HG03565 (cell line): ENCODE measurements at regions not wholly inside any gene's neighbourhood (a gene's known extent, or its start where the extent isn't known, plus 50 kb on each side); places are given as distances from the start of the nearest gene placed in this dataset.
"Not testable (repeated sequence)": the region's sequence is repeated elsewhere in the genome, so short reads cannot be mapped to it uniquely, and the experiment has no call there.

Experiments used
- ATAC-seq: cut with Tn5 transposase; IDR thresholded peaks from one replicate; pipeline ENCODE4 v1.9.1; 2021; ENCODE audit warnings: mild to moderate bottlenecking, moderate library complexity; ENCODE audit not compliant: unreplicated experiment

DNA sequence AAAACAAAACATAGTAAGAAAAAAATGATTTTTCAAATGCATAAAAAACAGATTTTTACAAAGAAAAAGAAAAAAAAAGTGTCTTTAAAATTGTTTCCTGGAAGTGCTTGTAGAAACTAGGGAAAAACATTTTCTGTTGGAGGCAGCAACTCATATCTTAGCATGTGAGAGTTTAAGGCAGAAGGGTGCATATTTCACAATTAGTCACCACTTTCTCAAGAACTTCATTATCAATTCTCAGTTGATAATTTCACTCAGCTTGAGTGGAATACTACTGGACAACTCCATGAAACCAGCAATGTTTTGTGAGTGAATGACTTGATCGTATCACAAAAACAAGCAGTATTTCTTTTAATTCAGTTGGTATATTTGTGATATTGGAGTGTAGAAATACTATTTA, 508.3 kb upstream of the DAB2 start:
- no peak for ATAC-seq

DNA sequence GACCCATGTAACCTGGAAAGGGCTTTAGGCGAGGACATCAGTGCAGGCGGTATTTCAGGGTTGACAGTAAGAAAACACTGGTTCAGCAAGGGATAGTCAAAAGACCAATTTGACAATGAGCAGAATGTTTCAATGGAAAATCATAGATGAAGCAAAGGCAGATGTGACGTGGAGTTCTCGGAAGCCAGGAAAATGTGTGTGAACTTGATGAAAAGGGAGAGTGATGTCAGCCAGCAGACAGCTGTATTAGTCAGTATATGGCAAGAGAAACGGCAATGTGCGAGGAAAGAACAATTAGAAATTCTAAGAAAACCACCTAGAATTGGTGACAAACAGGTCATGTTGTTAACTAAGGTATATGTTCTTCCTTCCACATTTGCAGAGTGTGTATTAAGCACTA, 503.9 kb upstream of the DAB2 start:
- ATAC-seq: no peak

DNA sequence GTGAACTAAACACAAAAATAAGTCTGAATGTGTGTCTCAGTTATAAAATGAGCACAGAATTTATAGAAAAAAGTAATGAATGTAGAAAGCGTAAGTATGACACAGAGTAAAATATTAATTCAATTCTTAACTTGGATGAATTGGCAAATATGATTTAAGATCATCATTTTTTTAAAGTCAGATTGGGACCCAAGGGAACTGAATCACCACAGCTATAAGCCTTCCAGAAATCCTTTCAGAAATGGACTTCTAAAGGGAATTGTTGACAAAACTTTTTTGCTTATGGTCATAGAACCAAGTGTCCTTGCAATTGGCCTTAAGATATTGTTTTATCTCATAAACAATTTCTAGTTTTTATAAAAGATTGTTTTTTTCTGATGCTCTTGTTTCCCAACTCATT, 495.1 kb upstream of the DAB2 start:
- no peak for ATAC-seq

GRCh38 chr5:39912906-39913305, 488.1 kb upstream of the DAB2 start:
- ATAC-seq: no peak

DNA sequence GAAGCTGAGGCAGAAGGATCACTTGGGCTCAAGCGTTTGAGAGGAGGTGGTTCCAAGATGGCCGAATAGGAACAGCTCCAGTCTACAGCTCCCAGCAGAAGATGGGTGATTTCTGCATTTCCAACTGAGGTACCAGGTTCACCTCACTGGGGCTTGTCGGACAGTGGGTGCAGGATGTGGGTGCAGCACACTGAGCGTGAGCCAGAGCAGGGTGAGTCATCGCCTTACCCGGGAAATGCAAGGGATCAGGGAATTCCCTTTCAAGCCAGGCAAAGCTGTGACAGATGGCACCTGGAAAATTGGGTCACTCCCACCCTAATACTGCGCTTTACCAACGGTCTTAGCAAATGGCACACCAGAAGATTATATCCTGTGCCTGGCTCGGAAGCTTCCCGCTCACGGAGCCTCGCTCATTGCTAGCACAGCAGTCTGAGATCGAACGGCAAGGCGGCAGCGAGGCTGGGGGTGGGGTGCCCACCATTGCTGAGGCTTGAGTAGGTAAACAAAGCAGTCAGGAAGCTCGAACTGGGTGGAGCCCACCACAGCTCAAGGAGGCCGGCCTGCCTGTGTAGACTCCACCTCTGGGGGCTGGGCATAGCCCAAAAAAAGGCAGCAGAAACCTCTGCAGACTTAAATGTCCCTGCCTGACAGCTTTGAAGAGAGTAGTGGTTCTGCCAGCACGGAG, 482.6 kb upstream of the DAB2 start:
- ATAC-seq: not testable (repeated sequence)

- ATAC-seq: no peak
These were observed 481.4 kb upstream of the DAB2 start for GRCh38 chr5:39906146-39906545.

DNA sequence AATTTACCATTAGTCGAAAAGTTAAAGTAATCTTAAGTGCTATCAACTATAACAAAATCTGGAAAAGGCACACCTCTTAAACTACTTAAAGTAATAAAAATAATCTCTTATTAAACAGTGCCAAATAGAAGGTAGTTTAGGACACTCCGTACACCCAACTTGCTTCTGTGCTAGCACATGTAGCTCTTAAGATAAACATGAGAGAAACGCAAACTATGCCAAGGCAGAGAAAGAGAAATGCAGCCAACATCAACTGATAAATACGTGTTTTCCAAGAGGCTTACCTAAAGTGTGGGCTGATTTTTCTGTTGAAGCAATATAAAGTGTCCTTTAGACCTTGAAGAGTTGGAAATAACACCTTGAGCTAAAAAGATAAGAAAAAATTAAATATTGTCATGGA, 480.6 kb upstream of the DAB2 start:
- no peak for ATAC-seq

DNA sequence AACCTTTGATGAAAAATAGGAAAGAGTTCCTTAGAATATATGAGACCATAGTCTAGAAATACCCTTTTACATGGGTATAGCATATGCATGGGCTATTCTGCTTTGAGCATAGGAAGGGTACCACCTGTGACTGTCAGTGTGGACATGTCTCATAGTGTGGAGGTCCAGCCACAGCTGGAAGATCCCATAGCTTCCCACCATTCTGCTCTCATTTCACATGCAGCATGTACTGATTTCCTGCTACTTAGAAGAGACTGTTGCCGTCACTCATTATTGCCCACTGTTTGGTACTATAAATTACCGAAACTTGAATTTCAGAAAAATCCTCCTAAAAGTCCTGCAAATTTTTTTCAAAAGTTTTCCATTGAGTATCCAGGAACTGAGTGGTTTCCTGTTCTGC, 477.8 kb upstream of the DAB2 start:
- no peak for ATAC-seq

DNA sequence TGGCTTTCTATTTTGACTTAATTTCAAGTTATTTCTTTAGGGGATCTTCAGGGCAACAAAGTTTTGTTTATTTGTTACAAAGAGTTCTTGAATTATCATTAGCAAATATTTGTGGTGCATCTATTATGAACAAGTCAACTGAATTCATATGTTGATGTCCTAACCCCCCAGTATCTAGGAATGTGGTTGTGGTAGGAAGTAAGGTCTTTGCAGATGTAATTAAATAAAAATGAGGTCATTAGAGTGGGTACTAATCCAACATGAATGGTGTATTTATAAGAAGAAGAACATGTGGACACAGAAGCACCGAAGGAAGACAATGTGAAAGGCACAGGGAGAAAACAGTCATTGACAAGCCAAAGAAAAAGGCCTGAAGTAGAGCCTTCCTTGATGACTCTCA, 474.0 kb upstream of the DAB2 start:
- ATAC-seq: no peak

DNA sequence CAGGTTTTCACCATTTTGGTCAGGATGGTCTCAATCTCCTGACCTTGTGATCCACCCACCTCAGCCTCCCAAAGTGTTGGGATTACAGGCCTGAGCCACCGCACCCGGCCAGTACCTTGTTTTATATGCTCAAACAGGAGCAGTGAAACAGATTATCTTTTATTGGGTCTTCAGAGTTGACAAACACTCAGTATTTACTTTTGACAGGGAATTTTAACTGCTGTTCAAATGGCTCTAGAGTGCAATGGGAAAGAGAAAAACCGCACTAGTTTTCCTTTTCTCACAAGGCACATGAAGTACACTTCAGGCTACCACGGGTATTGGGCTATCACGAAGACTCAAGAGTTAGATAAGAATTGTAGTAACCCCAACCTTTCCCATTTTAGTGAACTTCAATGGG, 471.9 kb upstream of the DAB2 start:
- ATAC-seq: no peak

- no peak for ATAC-seq
These were observed 471.3 kb upstream of the DAB2 start for GRCh38 chr5:39896104-39896503.

- ATAC-seq: no peak
These were observed 467.9 kb upstream of the DAB2 start for GRCh38 chr5:39892708-39893107.

DNA sequence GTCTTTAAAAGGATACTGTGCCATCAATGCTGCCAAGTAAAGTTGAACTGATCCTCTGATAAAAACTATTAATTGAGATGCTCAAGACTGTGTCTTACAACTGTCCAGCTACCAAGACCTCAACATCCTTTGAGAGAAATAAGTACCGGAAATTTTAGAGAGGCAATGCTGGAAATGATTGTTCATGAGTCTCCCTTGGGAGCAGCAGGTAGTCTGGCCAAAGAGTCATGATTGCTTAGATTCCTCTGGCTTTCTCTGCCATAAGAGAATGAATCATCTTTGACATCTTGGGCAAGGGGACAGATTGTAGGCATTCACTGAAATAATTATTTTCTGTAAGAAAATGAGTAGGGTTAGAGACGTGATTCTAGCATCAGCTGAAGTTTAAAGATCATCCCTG, 466.6 kb upstream of the DAB2 start:
- no peak for ATAC-seq

- no peak for ATAC-seq
These were observed 456.2 kb upstream of the DAB2 start for GRCh38 chr5:39880985-39881384.

DNA sequence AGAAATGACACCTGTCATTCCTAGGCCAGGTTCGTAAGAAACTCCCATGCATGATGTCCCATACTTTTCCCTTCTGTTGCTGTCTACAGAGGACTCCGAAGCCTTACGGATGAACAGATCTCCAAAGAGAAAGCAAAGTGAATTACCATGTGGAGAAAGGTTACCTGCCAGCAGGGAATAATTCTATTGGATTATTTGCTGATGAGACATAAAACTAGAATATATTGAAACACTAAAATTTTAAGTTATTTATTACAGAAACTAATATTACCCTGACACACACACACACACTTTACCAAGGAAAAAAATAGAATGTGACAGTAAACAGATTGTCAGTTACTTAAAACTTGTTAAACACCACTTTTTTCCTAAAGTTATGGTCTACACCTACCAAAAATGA, 452.7 kb upstream of the DAB2 start:
- no peak for ATAC-seq

- ATAC-seq: no peak
These were observed 451.4 kb upstream of the DAB2 start for GRCh38 chr5:39876146-39876545.

DNA sequence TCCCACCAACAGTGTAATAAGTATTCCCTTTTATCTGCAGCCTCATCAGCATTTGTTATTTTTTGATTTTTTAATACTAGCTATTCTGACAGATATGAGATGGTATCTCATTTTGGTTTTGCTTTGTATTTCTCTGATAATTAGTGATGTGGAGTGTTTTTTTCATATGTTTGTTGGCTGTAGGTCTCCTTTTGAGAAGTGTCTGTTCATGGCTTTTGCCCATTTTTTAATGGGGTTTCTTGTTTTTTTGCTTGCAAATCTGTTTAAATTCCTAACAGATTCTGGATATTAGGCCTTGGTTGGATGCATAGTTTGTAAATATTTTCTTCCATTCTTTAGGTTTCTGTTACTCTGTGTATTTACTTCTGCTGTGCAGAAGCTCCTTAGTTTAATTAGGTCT, 445.4 kb upstream of the DAB2 start:
- ATAC-seq: no peak

- ATAC-seq: no peak
These were observed 444.6 kb upstream of the DAB2 start for GRCh38 chr5:39869396-39869795.

GRCh38 chr5:39867923-39868322, 443.1 kb upstream of the DAB2 start:
- no peak for ATAC-seq

- ATAC-seq: no peak
These were observed 439.3 kb upstream of the DAB2 start for GRCh38 chr5:39863926-39864552.

DNA sequence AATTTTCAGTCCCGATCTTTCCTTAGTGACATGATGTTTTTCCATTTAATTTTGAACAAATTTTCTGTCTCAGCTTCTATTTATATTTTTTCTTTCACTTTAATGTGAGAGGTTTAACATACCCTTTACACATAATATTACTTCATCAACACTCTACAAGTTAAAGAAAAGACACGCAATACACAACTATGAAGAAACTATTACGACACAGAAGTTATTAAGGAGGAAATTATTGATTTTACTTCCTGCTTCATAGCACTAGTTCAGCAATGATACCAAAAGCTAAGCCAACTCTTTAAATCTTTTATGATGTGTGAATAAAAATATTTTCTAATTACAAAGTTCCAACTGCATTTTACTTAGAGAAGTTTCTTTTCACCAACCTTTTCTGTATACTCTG, 432.3 kb upstream of the DAB2 start:
- ATAC-seq: no peak

DNA sequence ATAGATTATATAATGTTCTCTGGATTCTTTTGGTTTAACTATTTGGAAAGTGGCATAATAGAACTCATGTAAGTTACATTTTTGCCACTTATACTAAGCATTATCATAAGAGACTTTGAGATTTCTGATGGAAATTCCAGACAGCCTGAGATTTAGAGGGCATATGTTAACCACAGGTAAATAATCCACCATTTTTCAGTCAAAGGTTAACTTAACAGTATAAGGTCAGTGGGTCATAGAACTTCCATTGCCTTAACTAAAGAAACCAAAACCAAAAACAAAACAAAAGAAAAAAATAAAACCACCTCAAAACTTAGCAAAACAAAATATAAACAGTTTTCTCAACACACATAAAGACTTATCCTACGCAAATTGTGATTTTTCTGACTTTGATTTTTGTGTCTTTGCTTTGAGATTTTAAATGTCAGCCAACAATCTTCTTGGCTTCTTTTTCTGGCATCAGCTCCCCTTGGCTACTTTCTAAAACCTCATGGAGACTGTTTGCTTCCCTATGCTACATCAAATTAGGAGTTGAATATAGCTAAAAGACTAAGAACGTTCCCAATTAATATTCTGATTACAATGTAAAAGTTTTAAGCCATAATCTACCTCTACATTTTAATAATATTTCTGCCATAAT, 430.1 kb upstream of the DAB2 start:
- no peak for ATAC-seq

- ATAC-seq: no peak
These were observed 425.5 kb upstream of the DAB2 start for GRCh38 chr5:39850291-39850690.
